Small intestine (tissue), 7 donors: ENCODE measurements at regions not wholly inside any gene's neighbourhood (a gene's known extent, or its start where the extent isn't known, plus 50 kb on each side); places are given as distances from the start of the nearest gene placed in this dataset.

Experiments
- DNase-seq, 2 donors: peaks; one replicate each; pipeline versions ENCODE4 v3.0.0 to v3.0.0-alpha.2; 2013
- FAIRE-seq: peaks from 2 replicates; lab custom pipeline; 2012; peaks lifted over from hg19 to GRCh38; lab: Jason Lieb, UNC
- H3K27ac ChIP-seq, 3 donors: one replicate each; pipeline ENCODE4 v1.5.1; 2013; ENCODE audit warnings: low read length in 2 of 3, mild to moderate bottlenecking in 2 of 3, control low read depth in 1 of 3, inconsistent platforms in 1 of 3, low read depth in 1 of 3, moderate library complexity in 1 of 3
- H3K27me3 ChIP-seq, 3 donors: one replicate each; pipeline ENCODE4 v1.6.1; 2013; ENCODE audit warnings: low read length in 3 of 3, inconsistent platforms in 1 of 3; ENCODE audit not compliant: control insufficient read depth in 3 of 3, insufficient read depth in 3 of 3
- H3K36me3 ChIP-seq, 3 donors: one replicate each; pipeline ENCODE4 v1.6.1; 2013; ENCODE audit warnings: low read length in 3 of 3, inconsistent platforms in 1 of 3, low read depth in 1 of 3, mild to moderate bottlenecking in 1 of 3, moderate library complexity in 1 of 3; ENCODE audit not compliant: control insufficient read depth in 3 of 3, insufficient read depth in 2 of 3
- H3K4me1 ChIP-seq, 3 donors: one replicate each; pipeline ENCODE4 v1.6.1; 2013; ENCODE audit warnings: low read length in 2 of 3, inconsistent platforms in 1 of 3, low read depth in 1 of 3, mild to moderate bottlenecking in 1 of 3, moderate library complexity in 1 of 3; ENCODE audit not compliant: control insufficient read depth in 3 of 3, insufficient read depth in 2 of 3
- H3K4me3 ChIP-seq, 3 donors: one replicate each; pipeline ENCODE4 v1.5.1; 2013; ENCODE audit warnings: low read length in 3 of 3, control low read depth in 1 of 3, inconsistent platforms in 1 of 3, low read depth in 1 of 3, mild to moderate bottlenecking in 1 of 3, moderate library complexity in 1 of 3
- H3K9me3 ChIP-seq, 2 donors: one replicate each; pipeline ENCODE4 v1.6.1; 2013; ENCODE audit warnings: low read depth in 1 of 2, low read length in 1 of 2; ENCODE audit not compliant: control insufficient read depth in 2 of 2, insufficient read depth in 1 of 2
- WGBS, 3 donors: extraction: QIAGEN DNeasy Blood & Tissue Kit; methylation state at CpG; one replicate each; pipeline ENCODE4 v1.1.7; 2013; 5-methylcytosine and 5-hydroxymethylcytosine counted together
- donor health status: healthy with polysubstance abuse.
- donor health status: control.
- donor health status: control.
- donor health status: Bipolar disorder and iron deficiency.
- donor health status: healthy.

- H3K9me3 ChIP-seq = no peaks in the 10 kb centered on the region
- H3K4me3 ChIP-seq = no peak overlapping the region
- H3K36me3 ChIP-seq = no peaks in the 10 kb centered on the region
- H3K27ac ChIP-seq = no peak overlapping the region
- 56 to 64% (median 58%) methylated on average over 3 of the region's 3 CpGs for WGBS, 3 donors
- DNase-seq (no peak), FAIRE-seq (no peak)
- no peaks in the 10 kb centered on the region for H3K4me1 ChIP-seq
- no peaks in the 10 kb centered on the region for H3K27me3 ChIP-seq
Measured at GRCh38 chr7:13577566-13578145, 411.8 kb downstream of the ETV1 start.

DNA sequence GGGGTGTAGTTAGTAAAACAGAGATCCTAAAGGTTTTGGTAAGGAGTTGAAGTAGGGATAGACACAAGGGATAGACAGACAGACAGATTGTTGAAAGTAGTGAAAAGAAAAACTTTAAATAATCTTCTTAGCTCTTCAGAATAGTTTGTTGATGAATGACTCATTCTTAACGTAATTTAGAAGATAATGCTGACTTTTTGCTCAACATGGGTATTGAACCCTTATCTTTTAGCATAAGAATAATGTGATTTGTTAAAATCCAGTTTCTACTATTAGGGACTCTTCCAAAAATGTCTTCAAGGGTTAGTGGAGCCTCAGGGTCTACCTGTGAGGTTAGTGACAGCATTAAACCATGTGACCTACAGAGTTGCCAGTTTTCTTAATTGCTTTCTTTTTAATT is 411.2 kb downstream of the ETV1 start:
- H3K4me1 ChIP-seq = no peaks in the 10 kb centered on the region
- no peaks in the 10 kb centered on the region for H3K27me3 ChIP-seq
- 38 to 51% (median 50%) methylated on average over 1 of the region's 1 CpG for WGBS, 3 donors
- H3K36me3 ChIP-seq = no peaks in the 10 kb centered on the region
- no peak overlapping the region for H3K27ac ChIP-seq
- no peak for FAIRE-seq
- no peak for DNase-seq
- H3K4me3 ChIP-seq = no peak overlapping the region
- no peaks in the 10 kb centered on the region for H3K9me3 ChIP-seq

DNA sequence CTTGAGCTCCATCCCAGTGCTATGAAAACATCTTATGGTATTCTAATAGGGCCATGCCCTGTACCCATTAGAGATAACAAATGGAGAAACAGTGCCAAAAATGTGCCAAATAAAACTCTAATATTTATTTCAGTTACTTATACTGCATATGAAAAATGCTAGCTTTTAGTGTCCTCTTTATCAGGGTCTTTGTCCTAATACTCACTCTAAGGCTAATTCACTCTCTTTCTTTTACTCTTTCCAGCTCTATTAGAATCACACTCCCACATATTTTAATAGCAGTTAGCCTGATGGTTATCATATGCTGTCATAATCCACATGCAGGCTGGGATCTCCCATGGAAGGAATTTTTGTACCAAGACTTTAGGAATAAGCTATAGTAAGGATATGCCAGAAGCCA is 408.4 kb downstream of the ETV1 start:
- Histone ChIP-seq H3K4me3 (no peak overlapping the region), H3K27me3 (no peaks in the 10 kb centered on the region), H3K9me3 (no peaks in the 10 kb centered on the region), H3K27ac (no peak overlapping the region), H3K4me1 (no peaks in the 10 kb centered on the region), H3K36me3 (no peaks in the 10 kb centered on the region)
- FAIRE-seq (no peak), DNase-seq (no peak)

DNA sequence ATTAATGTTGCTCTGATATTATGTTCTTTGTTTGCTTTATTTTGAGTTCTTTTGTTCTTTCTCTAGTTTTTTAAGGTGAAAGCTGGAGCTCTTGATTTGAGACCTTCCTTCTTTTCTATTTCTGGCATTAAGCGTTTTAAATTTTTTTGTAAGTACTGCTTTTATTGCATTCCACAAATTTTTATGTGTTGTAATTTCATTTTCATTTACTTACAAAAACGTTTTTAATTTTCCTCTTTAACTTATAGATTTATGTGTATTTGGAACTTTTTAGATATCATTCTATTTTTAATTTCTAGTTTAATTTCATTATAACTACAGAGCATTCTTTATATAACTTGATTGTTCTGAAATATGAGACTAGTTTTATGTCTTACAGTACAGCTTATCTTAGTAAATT is 395.6 kb downstream of the ETV1 start:
- WGBS, 3 donors = 65 to 69% (median 66%) methylated on average over 2 of the region's 2 CpGs
- H3K27me3 ChIP-seq = no peaks in the 10 kb centered on the region
- H3K4me3 ChIP-seq = no peak overlapping the region
- H3K36me3 ChIP-seq = no peaks in the 10 kb centered on the region
- no peaks in the 10 kb centered on the region for H3K4me1 ChIP-seq
- DNase-seq = no peak
- H3K9me3 ChIP-seq = peaks cover 0 to 14% of the 10 kb centered on the region in 2 donors
- no peak for FAIRE-seq
- no peak overlapping the region for H3K27ac ChIP-seq

GRCh38 chr7:13602036-13602435 is 387.4 kb downstream of the ETV1 start:
- Histone ChIP-seq H3K9me3 (no peaks in the 10 kb centered on the region), H3K36me3 (no peaks in the 10 kb centered on the region), H3K27me3 (no peaks in the 10 kb centered on the region), H3K27ac (no peak overlapping the region), H3K4me3 (no peak overlapping the region), H3K4me1 (no peaks in the 10 kb centered on the region)
- FAIRE-seq (no peak), DNase-seq (peak in 1 of 2 donors; percentile 9)
- 63 to 74% (median 64%) methylated on average over 2 of the region's 2 CpGs for WGBS, 3 donors

DNA sequence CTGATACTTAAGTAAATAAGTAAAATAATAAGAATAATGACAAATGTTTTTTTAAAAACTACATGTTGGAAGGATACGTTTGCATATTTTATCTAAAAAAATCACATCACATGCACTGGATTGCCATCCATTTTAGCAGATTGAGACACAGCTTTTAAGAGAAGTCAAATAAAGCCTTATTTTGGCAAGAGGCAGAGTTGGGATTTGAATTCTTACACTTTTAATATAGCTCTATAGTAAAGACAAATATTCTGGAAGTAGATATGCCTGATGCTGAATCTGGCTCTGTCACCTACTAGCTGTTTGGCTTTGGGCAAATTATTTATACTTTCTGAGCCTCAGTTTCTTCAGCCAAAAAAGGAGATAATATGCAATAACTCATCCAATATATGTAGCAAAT is 386.4 kb downstream of the ETV1 start:
- Histone ChIP-seq H3K27ac (no peak overlapping the region), H3K9me3 (peaks cover 4 to 9% of the 10 kb centered on the region in 2 donors), H3K4me1 (no peaks in the 10 kb centered on the region), H3K27me3 (no peaks in the 10 kb centered on the region), H3K4me3 (no peak overlapping the region), H3K36me3 (no peaks in the 10 kb centered on the region)
- no peak for DNase-seq
- WGBS, 3 donors = 80 to 86% (median 80%) methylated on average over 1 of the region's 1 CpG
- FAIRE-seq = no peak

- H3K4me1 ChIP-seq = no peaks in the 10 kb centered on the region
- no peak for FAIRE-seq
- no peaks in the 10 kb centered on the region for H3K36me3 ChIP-seq
- no peak overlapping the region for H3K4me3 ChIP-seq
- no peak overlapping the region for H3K27ac ChIP-seq
- peaks cover 4 to 9% of the 10 kb centered on the region in 2 donors for H3K9me3 ChIP-seq
- 81 to 82% (median 82%) methylated on average over 3 of the region's 3 CpGs for WGBS, 3 donors
- DNase-seq = no peak
- no peaks in the 10 kb centered on the region for H3K27me3 ChIP-seq
Measured at GRCh38 chr7:13603661-13604060, 385.8 kb downstream of the ETV1 start.

GRCh38 chr7:13604178-13604577 is 385.3 kb downstream of the ETV1 start:
- H3K9me3 ChIP-seq = peaks cover 4 to 9% of the 10 kb centered on the region in 2 donors
- 89 to 97% (median 96%) methylated on average over 2 of the region's 2 CpGs for WGBS, 3 donors
- FAIRE-seq = no peak
- DNase-seq = no peak
- no peak overlapping the region for H3K27ac ChIP-seq
- no peaks in the 10 kb centered on the region for H3K27me3 ChIP-seq
- H3K4me3 ChIP-seq = no peak overlapping the region
- H3K4me1 ChIP-seq = no peaks in the 10 kb centered on the region
- no peaks in the 10 kb centered on the region for H3K36me3 ChIP-seq

DNA sequence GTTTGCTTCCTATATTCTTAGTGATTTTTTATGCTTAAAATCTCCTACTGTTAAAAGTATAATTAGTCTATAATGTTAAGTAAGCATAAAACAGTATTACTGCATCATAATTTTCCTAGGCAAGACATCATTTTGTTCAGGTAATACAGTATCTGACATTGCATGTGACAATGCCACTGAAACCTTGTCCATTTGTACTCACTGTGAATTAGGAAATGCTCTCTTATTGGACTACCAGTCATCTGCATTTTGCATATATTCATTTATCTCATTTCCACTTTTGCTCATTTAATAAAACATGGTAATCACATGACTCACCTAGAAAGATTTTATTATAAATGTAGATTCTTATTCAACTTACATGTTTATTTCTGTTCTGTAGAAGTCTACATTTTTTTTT is 379.1 kb downstream of the ETV1 start:
- no peak overlapping the region for H3K4me3 ChIP-seq
- no peaks in the 10 kb centered on the region for H3K4me1 ChIP-seq
- H3K27ac ChIP-seq = no peak overlapping the region
- FAIRE-seq = no peak
- H3K36me3 ChIP-seq = no peaks in the 10 kb centered on the region
- H3K27me3 ChIP-seq = no peaks in the 10 kb centered on the region
- H3K9me3 ChIP-seq = peaks cover 4 to 9% of the 10 kb centered on the region in 2 donors
- no peak for DNase-seq
